Liver (tissue), 8 donors: ENCODE measurements at regions not wholly inside any gene's neighbourhood (a gene's known extent, or its start where the extent isn't known, plus 50 kb on each side); places are given as distances from the start of the nearest gene placed in this dataset.

ENCODE experiments used
- DNase-seq: peaks from one replicate; pipeline ENCODE4 v3.0.0-alpha.2; 2017; ENCODE audit warnings: low spot score
- H3K27ac ChIP-seq, 2 donors: one replicate each; pipeline ENCODE4 v1.7.0; 2013; ENCODE audit warnings: inconsistent platforms in 2 of 2, low read length in 2 of 2, control low read depth in 1 of 2, low read depth in 1 of 2, mild to moderate bottlenecking in 1 of 2
- H3K27me3 ChIP-seq, 4 donors: one replicate each; pipeline versions ENCODE4 v1.6.1 to v1.7.0; 2013; ENCODE audit warnings: low read length in 3 of 4, inconsistent platforms in 1 of 4, mild to moderate bottlenecking in 1 of 4, moderate library complexity in 1 of 4; ENCODE audit not compliant: control insufficient read depth in 4 of 4, insufficient read depth in 4 of 4
- H3K36me3 ChIP-seq, 4 donors: one replicate each; pipeline versions ENCODE4 v1.6.1 to v1.7.0; 2013; ENCODE audit warnings: low read length in 3 of 4, mild to moderate bottlenecking in 3 of 4, low read depth in 1 of 4, moderate library complexity in 1 of 4; ENCODE audit not compliant: control insufficient read depth in 4 of 4, insufficient read depth in 3 of 4
- H3K4me1 ChIP-seq, 4 donors: one replicate each; pipeline versions ENCODE4 v1.6.1 to v1.7.0; 2013; ENCODE audit warnings: low read length in 3 of 4, mild to moderate bottlenecking in 3 of 4, moderate library complexity in 1 of 4; ENCODE audit not compliant: control insufficient read depth in 4 of 4, insufficient read depth in 4 of 4
- H3K4me3 ChIP-seq, 3 donors: one replicate each; pipeline versions ENCODE4 v1.6.1 to v1.7.0; 2013; ENCODE audit warnings: low read length in 3 of 3, control low read depth in 1 of 3, low read depth in 1 of 3, mild to moderate bottlenecking in 1 of 3
- H3K9ac ChIP-seq, 2 donors: one replicate each; pipeline ENCODE4 v1.7.0; 2013; ENCODE audit warnings: low read length in 2 of 2, mild to moderate bottlenecking in 2 of 2, moderate library complexity in 2 of 2, control low read depth in 1 of 2, low read depth in 1 of 2
- H3K9me3 ChIP-seq, 4 donors: one replicate each; pipeline versions ENCODE4 v1.6.1 to v1.7.0; 2013; ENCODE audit warnings: low read length in 3 of 4; ENCODE audit not compliant: control insufficient read depth in 4 of 4
- CTCF ChIP-seq: fragments of 150-350 bp; IDR thresholded peaks from 2 replicates; pipeline ENCODE4 v1.5.1; 2017; ENCODE audit warnings: improper control_type of control experiment, low read depth, low read length; ENCODE audit not compliant: missing input control
- EGR1 ChIP-seq, 2 donors: IDR thresholded peaks; 2 replicates each; pipeline ENCODE4 v1.6.1; 2016 to 2018; ENCODE audit warnings: antibody characterized with exemption in 2 of 2, low read depth in 2 of 2
- FOXA1 ChIP-seq: IDR thresholded peaks from 2 replicates; pipeline ENCODE4 v1.6.1; 2016; ENCODE audit warnings: antibody characterized with exemption
- FOXA2 ChIP-seq: IDR thresholded peaks from 2 replicates; pipeline ENCODE4 v1.6.1; 2016; ENCODE audit warnings: antibody characterized with exemption
- GABPA ChIP-seq, 2 donors: IDR thresholded peaks in 1 of 2; conservative IDR thresholded peaks in 1 of 2; 2 replicates each; pipeline ENCODE4 v1.6.1; 2016; ENCODE audit warnings: antibody characterized with exemption in 2 of 2, mild to moderate bottlenecking in 1 of 2, moderate library complexity in 1 of 2
- HNF4A ChIP-seq, 2 donors: conservative IDR thresholded peaks; 2 replicates each; pipeline ENCODE4 v1.6.1; 2016; ENCODE audit warnings: antibody characterized with exemption in 2 of 2, mild to moderate bottlenecking in 2 of 2
- HNF4G ChIP-seq: IDR thresholded peaks from 2 replicates; pipeline ENCODE4 v1.6.1; 2016; ENCODE audit warnings: antibody characterized with exemption
- JUND ChIP-seq, 2 donors: IDR thresholded peaks; 2 replicates each; pipeline ENCODE4 v1.6.1; 2016; ENCODE audit warnings: antibody characterized with exemption in 2 of 2
- NR2F2 ChIP-seq: IDR thresholded peaks from 2 replicates; pipeline ENCODE4 v1.6.1; 2016; ENCODE audit warnings: antibody characterized with exemption
- RAD21 ChIP-seq, 2 donors: IDR thresholded peaks; 2 replicates each; pipeline ENCODE4 v1.6.1; 2016; ENCODE audit warnings: antibody characterized with exemption in 2 of 2, mild to moderate bottlenecking in 2 of 2
- REST ChIP-seq: IDR thresholded peaks from 2 replicates; pipeline ENCODE4 v1.6.1; 2016; ENCODE audit warnings: antibody characterized with exemption, mild to moderate bottlenecking
- RXRA ChIP-seq, 2 donors: IDR thresholded peaks; 2 replicates each; pipeline ENCODE4 v1.6.1; 2017 to 2018; ENCODE audit warnings: antibody characterized with exemption in 2 of 2, mild to moderate bottlenecking in 1 of 2
- SP1 ChIP-seq: IDR thresholded peaks from 2 replicates; pipeline ENCODE4 v1.6.1; 2018; ENCODE audit warnings: antibody characterized with exemption, mild to moderate bottlenecking
- TAF1 ChIP-seq: conservative IDR thresholded peaks from 2 replicates; pipeline ENCODE4 v1.6.1; 2016; ENCODE audit warnings: antibody characterized with exemption, mild to moderate bottlenecking
- YY1 ChIP-seq: IDR thresholded peaks from 2 replicates; pipeline ENCODE4 v1.6.1; 2016; ENCODE audit warnings: antibody characterized with exemption, mild to moderate bottlenecking
- WGBS: extraction: QIAGEN DNeasy Blood & Tissue Kit; methylation state at CpG from one replicate; pipeline ENCODE4 v1.1.7; 2013; 5-methylcytosine and 5-hydroxymethylcytosine counted together
- TF ChIP-seq, protein P1 (sequence below): IDR thresholded peaks from 2 replicates; pipeline ENCODE4 v1.6.1; 2016; ENCODE audit warnings: antibody characterized with exemption
- TF ChIP-seq, protein P2 (sequence below): IDR thresholded peaks from 2 replicates; pipeline ENCODE4 v1.6.1; 2016; ENCODE audit warnings: antibody characterized with exemption
- TF ChIP-seq, protein P3 (sequence below): IDR thresholded peaks from 2 replicates; pipeline ENCODE4 v1.6.1; 2016; ENCODE audit warnings: antibody characterized with exemption
- donor health status: healthy.
- donor health status: healthy.
- donor health status: healthy.
- donor health status: healthy.
- donor health status: healthy.

DNA sequence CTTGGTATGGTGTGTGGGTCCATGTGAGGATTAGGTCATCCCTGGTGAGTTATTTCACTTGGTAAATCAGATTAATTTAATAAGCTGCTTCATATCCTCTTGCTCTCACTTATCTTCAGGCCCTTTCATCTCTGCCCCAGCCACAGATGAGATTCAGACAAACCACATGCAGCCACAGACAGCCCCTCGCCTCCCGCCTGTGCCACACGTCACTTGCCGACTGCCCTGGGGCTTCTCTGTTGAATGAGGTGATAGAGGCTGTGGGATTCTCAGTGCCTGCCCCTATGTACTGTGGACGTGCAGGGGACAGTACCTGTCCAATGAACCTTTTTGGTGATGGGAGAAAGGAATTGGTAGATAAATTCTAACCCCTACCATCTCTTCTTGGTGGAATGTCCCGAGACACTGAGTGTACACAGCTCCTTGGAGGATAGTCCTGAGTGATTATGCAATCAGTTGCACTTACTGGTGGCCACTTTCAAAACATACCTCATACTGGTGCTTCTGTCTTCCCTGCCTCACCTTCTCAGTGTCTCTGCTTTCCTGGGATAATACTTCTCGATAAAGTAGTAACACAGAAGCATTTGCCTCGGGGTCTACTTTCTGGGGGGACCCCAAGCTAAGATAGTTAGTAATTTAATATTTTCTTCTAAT, 248.7 kb downstream of the TTC6 start:
- no peaks in the 10 kb centered on the region for H3K4me1 ChIP-seq
- H3K27ac ChIP-seq = no peak overlapping the region
- no peaks in the 10 kb centered on the region for H3K9me3 ChIP-seq
- 86% methylated on average over 8 of the region's 8 CpGs for WGBS
- H3K27me3 ChIP-seq = no peaks in the 10 kb centered on the region
- no peak for DNase-seq
- no peak for TF ChIP-seq RXRA (IDR thresholded peaks at IDR 0.05)
- no peak for TF ChIP-seq EGR1 (IDR thresholded peaks at IDR 0.05; ENCODE audit: low read depth in 2 of 2)
- no peak for TF ChIP-seq GABPA (IDR thresholded peaks at IDR 0.05 in 1 of 2, conservative IDR thresholded peaks at IDR 0.05 in 1 of 2)
- TF ChIP-seq, protein P1, sequence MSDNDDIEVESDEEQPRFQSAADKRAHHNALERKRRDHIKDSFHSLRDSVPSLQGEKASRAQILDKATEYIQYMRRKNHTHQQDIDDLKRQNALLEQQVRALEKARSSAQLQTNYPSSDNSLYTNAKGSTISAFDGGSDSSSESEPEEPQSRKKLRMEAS = no peak
- TF ChIP-seq HNF4G = no peak
- no peak for TF ChIP-seq HNF4A (conservative IDR thresholded peaks at IDR 0.05)
- no peak for TF ChIP-seq CTCF
- no peak for TF ChIP-seq TAF1
- TF ChIP-seq RAD21 (IDR thresholded peaks at IDR 0.05) = no peak
- TF ChIP-seq, protein P2, sequence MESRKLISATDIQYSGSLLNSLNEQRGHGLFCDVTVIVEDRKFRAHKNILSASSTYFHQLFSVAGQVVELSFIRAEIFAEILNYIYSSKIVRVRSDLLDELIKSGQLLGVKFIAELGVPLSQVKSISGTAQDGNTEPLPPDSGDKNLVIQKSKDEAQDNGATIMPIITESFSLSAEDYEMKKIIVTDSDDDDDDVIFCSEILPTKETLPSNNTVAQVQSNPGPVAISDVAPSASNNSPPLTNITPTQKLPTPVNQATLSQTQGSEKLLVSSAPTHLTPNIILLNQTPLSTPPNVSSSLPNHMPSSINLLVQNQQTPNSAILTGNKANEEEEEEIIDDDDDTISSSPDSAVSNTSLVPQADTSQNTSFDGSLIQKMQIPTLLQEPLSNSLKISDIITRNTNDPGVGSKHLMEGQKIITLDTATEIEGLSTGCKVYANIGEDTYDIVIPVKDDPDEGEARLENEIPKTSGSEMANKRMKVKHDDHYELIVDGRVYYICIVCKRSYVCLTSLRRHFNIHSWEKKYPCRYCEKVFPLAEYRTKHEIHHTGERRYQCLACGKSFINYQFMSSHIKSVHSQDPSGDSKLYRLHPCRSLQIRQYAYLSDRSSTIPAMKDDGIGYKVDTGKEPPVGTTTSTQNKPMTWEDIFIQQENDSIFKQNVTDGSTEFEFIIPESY = no peak
- TF ChIP-seq FOXA2 = no peak
- no peak for TF ChIP-seq YY1
- TF ChIP-seq JUND (IDR thresholded peaks at IDR 0.05) = no peak
- TF ChIP-seq, protein P3, sequence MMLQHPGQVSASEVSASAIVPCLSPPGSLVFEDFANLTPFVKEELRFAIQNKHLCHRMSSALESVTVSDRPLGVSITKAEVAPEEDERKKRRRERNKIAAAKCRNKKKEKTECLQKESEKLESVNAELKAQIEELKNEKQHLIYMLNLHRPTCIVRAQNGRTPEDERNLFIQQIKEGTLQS = no peak
- TF ChIP-seq REST = no peak
- no peak for TF ChIP-seq FOXA1
- no peak for TF ChIP-seq NR2F2
- no peak for TF ChIP-seq SP1
- H3K9ac ChIP-seq = no peak overlapping the region
- H3K36me3 ChIP-seq = no peaks in the 10 kb centered on the region
- no peak overlapping the region for H3K4me3 ChIP-seq
